ENCODE measurements at regions not wholly inside any gene's neighbourhood (a gene's known extent, or its start where the extent isn't known, plus 50 kb on each side); places are given as distances from the start of the nearest gene placed in this dataset.
"Not testable (repeated sequence)": the region's sequence is repeated elsewhere in the genome, so short reads cannot be mapped to it uniquely, and the experiment has no call there.

GRCh38 chr10:108034829-108035228, 870.3 kb upstream of the SORCS1 start:
- no peaks in the 10 kb centered on the region for H3K27me3 ChIP-seq
- ATAC-seq (ENCODE audit: low FRiP score in 2 of 2), result no peak
- no peak overlapping the region for H3K4me3 ChIP-seq
- no peak overlapping the region for H3K27ac ChIP-seq
- DNase-seq, result no peak
- H3K9me3 ChIP-seq, result no peaks in the 10 kb centered on the region
- H3K4me1 ChIP-seq, result no peaks in the 10 kb centered on the region
- WGBS, 2 donors, result 54 to 65% methylated on average over 1 of the region's 1 CpG
- H3K36me3 ChIP-seq, result no peaks in the 10 kb centered on the region
- no peak for TF ChIP-seq EP300 (IDR thresholded peaks at IDR 0.05)
- no peak for TF ChIP-seq POLR2AphosphoS5 (IDR thresholded peaks at IDR 0.05)
- TF ChIP-seq, protein P1, sequence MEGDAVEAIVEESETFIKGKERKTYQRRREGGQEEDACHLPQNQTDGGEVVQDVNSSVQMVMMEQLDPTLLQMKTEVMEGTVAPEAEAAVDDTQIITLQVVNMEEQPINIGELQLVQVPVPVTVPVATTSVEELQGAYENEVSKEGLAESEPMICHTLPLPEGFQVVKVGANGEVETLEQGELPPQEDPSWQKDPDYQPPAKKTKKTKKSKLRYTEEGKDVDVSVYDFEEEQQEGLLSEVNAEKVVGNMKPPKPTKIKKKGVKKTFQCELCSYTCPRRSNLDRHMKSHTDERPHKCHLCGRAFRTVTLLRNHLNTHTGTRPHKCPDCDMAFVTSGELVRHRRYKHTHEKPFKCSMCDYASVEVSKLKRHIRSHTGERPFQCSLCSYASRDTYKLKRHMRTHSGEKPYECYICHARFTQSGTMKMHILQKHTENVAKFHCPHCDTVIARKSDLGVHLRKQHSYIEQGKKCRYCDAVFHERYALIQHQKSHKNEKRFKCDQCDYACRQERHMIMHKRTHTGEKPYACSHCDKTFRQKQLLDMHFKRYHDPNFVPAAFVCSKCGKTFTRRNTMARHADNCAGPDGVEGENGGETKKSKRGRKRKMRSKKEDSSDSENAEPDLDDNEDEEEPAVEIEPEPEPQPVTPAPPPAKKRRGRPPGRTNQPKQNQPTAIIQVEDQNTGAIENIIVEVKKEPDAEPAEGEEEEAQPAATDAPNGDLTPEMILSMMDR (IDR thresholded peaks at IDR 0.05), result no peak
- TF ChIP-seq POLR2A (IDR thresholded peaks at IDR 0.05), result no peak

- H3K27ac ChIP-seq; ATAC-seq (ENCODE audit: low FRiP score in 2 of 2); DNase-seq; H3K27me3 ChIP-seq; H3K36me3 ChIP-seq; H3K4me3 ChIP-seq; H3K9me3 ChIP-seq; H3K4me1 ChIP-seq: not testable (repeated sequence)
- 54 to 64% methylated on average over 3 of the region's 3 CpGs for WGBS, 2 donors
Measured at GRCh38 chr10:108033518-108033917, 869.0 kb upstream of the SORCS1 start.

- H3K27ac ChIP-seq, result no peak overlapping the region
- WGBS, 2 donors, result 91 to 100% methylated on average over 1 of the region's 1 CpG
- H3K27me3 ChIP-seq, result no peaks in the 10 kb centered on the region
- H3K9me3 ChIP-seq, result peaks cover 0 to 12% (median 2%) of the 10 kb centered on the region in 4 donors
- ATAC-seq (ENCODE audit: low FRiP score in 2 of 2), result no peak
- no peak overlapping the region for H3K4me3 ChIP-seq
- no peak for TF ChIP-seq POLR2A (IDR thresholded peaks at IDR 0.05)
- no peak for TF ChIP-seq POLR2AphosphoS5 (IDR thresholded peaks at IDR 0.05)
- TF ChIP-seq EP300 (IDR thresholded peaks at IDR 0.05), result no peak
- TF ChIP-seq, protein P1 (IDR thresholded peaks at IDR 0.05), result no peak
- no peaks in the 10 kb centered on the region for H3K36me3 ChIP-seq
- H3K4me1 ChIP-seq, result no peaks in the 10 kb centered on the region
- no peak for DNase-seq
Measured at GRCh38 chr10:108031505-108031904, 867.0 kb upstream of the SORCS1 start.

- TF ChIP-seq, protein P1 (IDR thresholded peaks at IDR 0.05), result no peak
- TF ChIP-seq POLR2A (IDR thresholded peaks at IDR 0.05) (no peak), EP300 (IDR thresholded peaks at IDR 0.05) (no peak), POLR2AphosphoS5 (IDR thresholded peaks at IDR 0.05) (no peak)
- Histone ChIP-seq H3K36me3 (no peaks in the 10 kb centered on the region), H3K9me3 (peaks cover 0 to 4% (median 0%) of the 10 kb centered on the region in 4 donors), H3K27ac (no peak overlapping the region), H3K4me1 (no peaks in the 10 kb centered on the region), H3K4me3 (no peak overlapping the region), H3K27me3 (no peaks in the 10 kb centered on the region)
- 96 to 100% methylated on average over 1 of the region's 1 CpG for WGBS, 2 donors
- no peak for DNase-seq
- no peak for ATAC-seq (ENCODE audit: low FRiP score in 2 of 2)
Measured at GRCh38 chr10:108014902-108015177, 850.3 kb upstream of the SORCS1 start.

DNA sequence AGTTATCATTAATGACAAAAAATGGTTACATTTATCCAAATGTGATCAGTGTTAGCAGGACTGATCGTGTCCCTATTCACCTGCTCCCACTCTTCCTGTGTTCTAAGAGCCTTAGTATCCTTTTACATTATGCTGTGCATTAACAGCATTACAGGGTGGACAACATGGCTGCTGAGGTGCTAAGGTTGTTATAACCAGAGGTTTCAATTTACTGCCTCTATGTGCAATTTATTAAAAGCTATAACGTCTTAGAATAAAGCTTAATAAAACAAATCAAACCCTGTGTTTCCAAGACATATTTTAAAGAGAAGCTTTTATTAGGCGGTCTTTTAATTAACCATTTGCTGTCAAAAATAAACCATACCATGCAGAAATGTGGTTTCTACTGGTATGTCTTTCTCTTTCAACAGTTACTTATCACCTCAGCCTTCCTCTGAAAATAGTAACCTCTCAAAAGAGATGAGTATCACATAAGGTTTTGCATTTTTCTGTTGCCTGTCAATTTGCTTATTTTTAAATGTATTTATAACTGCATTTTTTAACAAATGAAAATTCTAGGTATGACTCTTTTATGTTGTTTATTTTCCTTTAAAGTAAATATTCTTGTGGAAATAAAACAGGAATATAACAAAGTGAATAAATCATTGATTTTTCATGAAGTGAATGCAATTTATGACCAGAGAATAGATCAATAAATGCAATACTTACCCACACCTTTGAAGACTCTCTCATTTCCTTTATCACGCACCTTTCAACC, 849.8 kb upstream of the SORCS1 start:
- DNase-seq (no peak), ATAC-seq (ENCODE audit: low FRiP score in 2 of 2) (no peak)
- no peak for TF ChIP-seq EP300 (IDR thresholded peaks at IDR 0.05)
- TF ChIP-seq POLR2A (IDR thresholded peaks at IDR 0.05), result no peak
- no peak for TF ChIP-seq POLR2AphosphoS5 (IDR thresholded peaks at IDR 0.05)
- TF ChIP-seq, protein P1 (IDR thresholded peaks at IDR 0.05), result no peak
- no peaks in the 10 kb centered on the region for H3K27me3 ChIP-seq
- no peaks in the 10 kb centered on the region for H3K4me1 ChIP-seq
- no peaks in the 10 kb centered on the region for H3K36me3 ChIP-seq
- no peak overlapping the region for H3K27ac ChIP-seq
- peaks cover 0 to 4% (median 0%) of the 10 kb centered on the region in 4 donors for H3K9me3 ChIP-seq
- 81 to 82% methylated on average over 4 of the region's 4 CpGs for WGBS, 2 donors
- H3K4me3 ChIP-seq, result no peak overlapping the region

Measured in upper lobe of left lung (tissue), 6 donors.